ENCODE measurements at regions not wholly inside any gene's neighbourhood (a gene's known extent, or its start where the extent isn't known, plus 50 kb on each side); places are given as distances from the start of the nearest gene placed in this dataset.

DNA sequence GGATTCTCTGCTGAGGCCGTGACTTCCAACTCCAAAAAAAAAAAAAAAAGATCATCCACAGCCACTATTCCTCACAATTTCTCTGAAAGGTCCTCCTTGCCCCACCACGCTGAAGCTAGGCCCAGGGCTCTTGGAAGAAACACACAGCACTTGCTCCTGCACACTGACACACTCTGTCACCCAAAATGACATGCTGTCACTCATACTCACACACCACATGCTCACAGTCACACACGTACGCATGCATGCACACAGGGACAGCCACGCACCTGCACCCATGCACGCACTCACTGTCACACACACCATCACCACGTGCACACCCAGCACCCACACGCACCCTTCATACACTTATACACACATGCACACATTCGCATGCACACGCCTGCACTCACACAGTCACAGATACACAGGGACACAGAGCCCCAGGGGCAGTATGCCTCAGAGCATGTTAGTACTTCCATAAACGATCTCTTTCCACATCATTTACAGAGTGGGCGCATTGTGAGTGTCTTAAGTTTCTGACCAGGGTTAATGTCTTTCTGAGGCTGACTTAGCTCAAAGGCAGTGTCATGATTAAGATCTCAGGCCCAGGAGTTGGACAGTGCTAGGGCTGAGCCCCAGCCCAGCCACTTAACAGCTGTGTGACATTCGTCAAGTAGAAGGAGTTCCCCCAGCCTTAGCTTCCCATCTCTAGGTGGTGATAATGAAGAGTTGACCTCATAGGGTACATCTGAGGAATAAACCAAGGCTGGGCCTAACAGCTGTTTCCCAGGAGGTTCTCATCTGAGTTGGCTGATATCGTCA lies 93.4 kb downstream of the GLI2 start:
- DNase-seq (ENCODE audit: low read depth, low spot score): no peak

- DNase-seq (ENCODE audit: low read depth, low spot score): no peak
These were observed 94.0 kb downstream of the GLI2 start for GRCh38 chr2:120829633-120830025.

GRCh38 chr2:120830096-120830830 lies 94.6 kb downstream of the GLI2 start:
- DNase-seq (ENCODE audit: low read depth, low spot score): no peak

DNA sequence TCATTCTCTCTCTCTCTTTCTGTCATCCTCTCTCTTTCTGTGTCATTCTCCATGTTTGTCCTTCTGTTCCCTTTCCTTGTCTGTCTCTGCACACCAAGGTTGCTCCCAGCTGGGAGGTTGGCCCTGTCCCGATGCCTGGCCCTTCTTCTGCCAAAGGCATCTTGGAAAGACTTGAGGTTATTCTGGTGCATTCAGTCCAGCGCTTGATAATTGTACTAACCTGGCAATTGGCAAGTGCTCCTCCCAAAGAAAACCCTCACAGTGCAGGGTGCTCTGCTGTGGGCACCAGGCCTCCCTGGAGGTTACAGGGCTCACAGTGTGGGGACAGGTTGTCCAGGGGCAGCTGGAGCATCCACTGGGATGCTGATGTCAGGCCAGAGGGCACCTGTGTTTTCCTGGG lies 95.4 kb downstream of the GLI2 start:
- DNase-seq (ENCODE audit: low read depth, low spot score): no peak

DNA sequence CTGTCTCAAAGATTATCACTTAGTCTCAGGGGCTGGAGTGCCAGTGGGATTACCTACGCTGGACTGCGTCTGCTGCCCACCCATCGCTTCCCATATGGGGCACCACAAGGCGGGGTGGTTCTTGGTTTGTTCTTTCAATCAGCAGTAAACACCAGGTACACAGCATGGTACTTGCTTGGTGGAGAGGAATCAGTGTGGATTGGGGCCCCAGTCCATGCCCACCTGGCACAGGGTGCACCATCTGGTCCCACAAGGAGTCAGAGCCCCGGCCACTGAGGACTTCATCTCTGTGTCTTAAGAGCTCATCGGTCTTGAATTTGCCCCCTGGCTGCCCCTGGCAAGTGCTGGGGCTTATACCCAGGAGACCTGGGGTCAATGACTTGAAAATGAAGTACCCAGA lies 96.2 kb downstream of the GLI2 start:
- no peak for DNase-seq (ENCODE audit: low read depth, low spot score)

GRCh38 chr2:120832296-120833070 lies 96.8 kb downstream of the GLI2 start:
- no peak for DNase-seq (ENCODE audit: low read depth, low spot score)

GRCh38 chr2:120833127-120833675 lies 97.5 kb downstream of the GLI2 start:
- DNase-seq (ENCODE audit: low read depth, low spot score): no peak

DNA sequence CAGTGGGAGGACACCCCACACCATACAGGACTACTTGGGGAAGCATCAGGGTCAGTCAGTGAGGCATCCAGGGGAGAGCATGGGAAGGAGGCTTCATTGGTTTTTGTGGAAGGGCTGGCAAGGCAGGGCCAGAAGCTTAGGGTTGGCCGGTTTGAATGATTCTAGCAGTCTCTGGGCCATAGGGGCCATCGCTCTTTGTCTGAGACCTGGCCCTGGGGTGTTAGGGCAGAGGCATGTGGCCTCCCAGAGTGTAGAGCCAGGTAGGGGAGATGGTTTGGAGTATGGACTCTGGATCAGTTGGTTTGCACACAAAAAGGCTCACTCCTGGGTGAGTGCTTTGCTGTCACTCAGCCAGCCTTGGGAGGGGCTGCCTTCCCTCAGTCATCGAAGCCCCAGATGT lies 98.5 kb downstream of the GLI2 start:
- no peak for DNase-seq (ENCODE audit: low read depth, low spot score)

GRCh38 chr2:120836281-120836680 lies 100.6 kb downstream of the GLI2 start:
- no peak for DNase-seq (ENCODE audit: low read depth, low spot score)

DNA sequence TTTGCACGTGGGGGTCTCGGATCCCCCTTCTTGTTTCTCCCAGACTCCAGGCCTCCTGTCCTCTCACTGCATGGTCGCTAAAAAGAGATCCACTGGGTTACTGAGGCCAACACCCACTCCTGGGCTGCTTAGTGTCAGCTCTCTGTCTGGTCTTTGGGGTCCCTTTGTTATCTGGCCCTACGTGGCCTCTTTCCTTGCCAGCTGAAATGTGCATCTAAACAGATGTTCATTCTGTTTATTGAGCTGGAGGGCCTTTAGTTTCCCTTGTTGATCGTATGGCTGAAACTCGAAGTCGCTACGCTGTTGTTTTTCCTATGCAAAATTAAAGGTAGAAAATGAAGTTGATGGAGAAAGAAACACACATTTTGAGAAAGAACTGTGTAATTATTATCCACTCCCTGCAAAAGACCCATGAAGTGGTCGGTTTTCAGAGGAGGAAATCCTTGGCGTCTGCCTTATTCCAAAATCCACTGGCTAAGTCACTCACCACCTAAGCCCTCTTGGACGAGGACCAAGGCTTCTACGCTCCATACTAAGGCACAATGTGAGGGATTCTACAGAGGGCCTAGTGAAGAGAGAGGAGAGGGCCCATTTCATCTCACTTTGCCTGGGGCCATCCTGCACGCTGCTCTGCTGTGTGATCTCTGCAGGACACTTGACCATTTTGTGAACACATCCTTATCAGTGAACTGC lies 105.3 kb downstream of the GLI2 start:
- DNase-seq (ENCODE audit: low read depth, low spot score): no peak

- DNase-seq (ENCODE audit: low read depth, low spot score): no peak
These were observed 107.1 kb downstream of the GLI2 start for GRCh38 chr2:120842456-120843439.

DNA sequence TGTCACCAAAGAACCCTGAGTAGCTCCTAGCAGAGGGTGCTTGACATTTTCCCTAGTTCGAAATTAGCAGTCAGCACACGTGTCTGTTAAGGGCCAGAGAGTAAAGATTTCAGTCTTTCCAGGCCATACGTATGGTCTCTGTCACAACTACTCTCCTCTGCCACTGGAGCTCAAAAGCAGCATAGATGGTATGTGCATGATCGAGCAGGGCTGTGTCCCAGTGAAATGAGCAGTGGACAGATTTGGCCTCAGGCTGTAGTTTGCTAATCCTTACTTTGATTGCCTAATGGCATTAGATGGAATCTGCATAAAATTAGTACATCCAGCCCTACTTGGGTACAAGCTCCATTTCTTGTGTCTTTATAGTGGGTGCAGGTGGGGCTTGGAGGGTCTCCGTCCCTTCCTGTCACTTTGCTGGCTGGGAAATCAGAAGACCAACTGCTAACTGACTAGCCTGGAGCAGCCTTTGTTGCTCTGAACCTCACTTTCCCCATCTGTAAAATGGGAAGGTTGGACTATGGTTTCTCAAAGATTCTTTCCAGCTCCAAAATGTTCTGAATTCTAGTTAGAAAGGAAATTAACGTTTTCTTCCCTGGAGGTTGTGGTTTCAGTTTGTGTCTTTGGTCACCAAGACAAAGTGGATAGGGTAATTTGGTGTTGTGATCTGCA lies 108.5 kb downstream of the GLI2 start:
- no peak for DNase-seq (ENCODE audit: low read depth, low spot score)

GRCh38 chr2:120845277-120845676 lies 109.6 kb downstream of the GLI2 start:
- DNase-seq (ENCODE audit: low read depth, low spot score): no peak

GRCh38 chr2:120846406-120847095 lies 110.9 kb downstream of the GLI2 start:
- no peak for DNase-seq (ENCODE audit: low read depth, low spot score)

- no peak for DNase-seq (ENCODE audit: low read depth, low spot score)
These were observed 112.1 kb downstream of the GLI2 start for GRCh38 chr2:120847700-120848321.

DNA sequence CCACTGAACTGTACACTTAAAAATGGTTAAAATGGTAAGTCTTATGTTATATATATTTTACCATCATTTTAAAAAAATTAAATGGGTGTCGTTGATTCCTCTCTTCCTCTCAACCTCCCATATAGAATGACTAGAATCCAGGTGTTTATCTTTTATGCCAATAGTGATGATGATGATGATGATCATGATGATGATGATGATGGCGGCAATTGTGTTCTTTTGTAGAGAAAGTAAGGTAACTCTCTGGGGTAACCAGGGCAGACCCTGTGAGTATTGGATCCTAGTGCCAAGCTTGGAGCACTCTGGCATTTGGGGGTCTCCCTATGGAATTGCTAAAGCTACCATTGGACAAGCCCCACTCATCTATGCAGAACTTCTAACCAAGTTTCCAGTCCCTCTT lies 113.6 kb downstream of the GLI2 start:
- no peak for DNase-seq (ENCODE audit: low read depth, low spot score)

GRCh38 chr2:120850551-120850950 lies 114.9 kb downstream of the GLI2 start:
- no peak for DNase-seq (ENCODE audit: low read depth, low spot score)

DNA sequence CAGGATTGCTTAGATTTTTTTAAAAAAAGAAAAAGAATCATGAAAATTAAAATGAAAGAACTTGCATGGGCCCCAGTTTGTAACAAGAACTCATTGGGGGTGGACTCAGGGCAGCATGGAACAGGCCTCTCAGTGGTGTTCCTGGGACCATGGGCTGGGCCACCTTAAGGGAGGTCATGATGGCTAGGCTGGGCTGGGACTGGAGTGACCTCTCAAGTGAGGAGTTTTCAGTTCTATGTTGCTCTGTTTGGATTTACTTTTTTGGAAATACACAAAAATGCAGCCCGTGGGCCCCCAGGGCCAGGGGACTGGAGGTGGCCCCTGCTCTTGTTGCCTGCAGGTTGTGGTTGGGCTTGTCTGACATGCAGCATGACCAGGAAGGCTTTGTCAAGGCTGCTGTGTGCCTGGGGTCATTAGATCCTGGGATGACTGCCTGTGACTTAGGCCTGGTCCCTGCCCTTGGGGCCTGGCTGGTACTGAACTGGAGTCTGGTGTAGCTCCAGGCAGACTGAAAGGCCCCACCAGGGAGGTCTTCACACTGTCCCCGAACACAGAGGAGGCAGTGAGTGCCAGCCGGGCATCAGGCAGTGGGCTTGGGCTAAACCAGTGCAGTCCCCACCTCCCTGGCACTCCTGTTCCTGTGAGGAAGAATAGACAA lies 115.6 kb downstream of the GLI2 start:
- peak; percentile 90 for DNase-seq (ENCODE audit: low read depth, low spot score)
